ENCODE measurements at regions not wholly inside any gene's neighbourhood (a gene's known extent, or its start where the extent isn't known, plus 50 kb on each side); places are given as distances from the start of the nearest gene placed in this dataset.

DNA sequence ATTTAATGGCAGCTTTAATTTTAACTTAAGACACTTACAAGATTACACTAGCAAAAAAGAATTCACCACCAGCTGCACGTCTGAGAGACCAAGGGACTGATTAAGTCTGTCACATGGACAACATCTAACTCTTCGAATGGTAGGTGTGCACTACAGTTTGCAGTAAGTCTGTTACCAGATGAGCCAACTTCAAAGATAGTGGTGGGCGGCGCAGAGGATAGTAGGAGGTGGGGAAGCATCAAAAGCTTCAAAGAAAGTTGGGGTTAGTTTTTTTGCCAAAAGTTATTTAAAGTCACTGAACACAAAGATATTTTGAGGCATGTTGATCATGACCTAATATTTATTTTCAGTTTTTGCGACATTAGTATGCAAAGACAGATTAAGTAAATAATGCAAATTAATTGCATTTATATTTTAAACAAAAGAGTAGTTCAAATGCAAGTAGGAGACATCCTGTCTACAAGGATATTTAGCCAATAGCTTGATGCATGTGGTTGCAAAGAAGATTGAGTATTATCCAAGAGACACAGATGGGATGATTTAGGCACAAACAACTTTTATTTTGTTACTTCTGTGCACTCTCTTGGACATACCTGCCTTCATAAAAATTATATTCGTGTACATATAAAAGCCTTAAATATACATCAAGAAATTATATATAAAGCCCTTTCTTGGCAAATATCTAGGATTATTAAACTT, 327.7 kb downstream of the BMP4 start:
- TF ChIP-seq CTCF (IDR thresholded peaks at IDR 0.05) (no peak), POLR2A (IDR thresholded peaks at IDR 0.05) (no peak)

Data from ovary (tissue), 3 donors.